RWPE2 (cell line): ENCODE measurements at regions not wholly inside any gene's neighbourhood (a gene's known extent, or its start where the extent isn't known, plus 50 kb on each side); places are given as distances from the start of the nearest gene placed in this dataset.

Source experiments
- ATAC-seq: fragments of 200-7000 bp; cut with Tn5 transposase; 3 replicates; pipeline ENCODE4 v1.9.1; 2021; ENCODE audit warnings: low read depth
- DNase-seq: peaks from one replicate; pipeline ENCODE4 v3.0.0-alpha.2; 2020; ENCODE audit warnings: low spot score
- H3K27ac ChIP-seq: fragments of 450-650 bp; 2 replicates; pipeline ENCODE4 v1.5.1; 2017; ENCODE audit warnings: mild to moderate bottlenecking; ENCODE audit not compliant: poor library complexity, severe bottlenecking
- H3K27me3 ChIP-seq: fragments of 250-450 bp; sonication (Bioruptor Pico); 2 replicates; pipeline ENCODE4 v1.5.1; 2021; ENCODE audit warnings: mild to moderate bottlenecking, moderate library complexity; ENCODE audit not compliant: insufficient read depth, poor library complexity, severe bottlenecking
- H3K36me3 ChIP-seq: fragments of 250-450 bp; sonication (Bioruptor Pico); 2 replicates; pipeline ENCODE4 v1.5.1; 2020; ENCODE audit warnings: low read depth, mild to moderate bottlenecking, moderate library complexity
- H3K4me1 ChIP-seq: fragments of 250-450 bp; sonication (Bioruptor Pico); 2 replicates; pipeline ENCODE4 v1.5.1; 2021; ENCODE audit warnings: mild to moderate bottlenecking, moderate library complexity; ENCODE audit not compliant: insufficient read depth, poor library complexity, severe bottlenecking
- H3K4me3 ChIP-seq: fragments of 250-450 bp; sonication (Bioruptor Pico); 2 replicates; pipeline ENCODE4 v1.5.1; 2021; ENCODE audit warnings: mild to moderate bottlenecking, moderate library complexity; ENCODE audit not compliant: severe bottlenecking
- H3K9me3 ChIP-seq: fragments of 250-450 bp; sonication (Bioruptor Pico); 2 replicates; pipeline ENCODE4 v1.5.1; 2021; ENCODE audit warnings: mild to moderate bottlenecking, moderate library complexity; ENCODE audit not compliant: severe bottlenecking
- TF ChIP-seq, protein P1 (sequence below): fragments of 450-650 bp; IDR thresholded peaks from one replicate; pipeline ENCODE4 v1.5.1; 2017; ENCODE audit warnings: mild to moderate bottlenecking, moderate library complexity; ENCODE audit not compliant: poor library complexity, severe bottlenecking

DNA sequence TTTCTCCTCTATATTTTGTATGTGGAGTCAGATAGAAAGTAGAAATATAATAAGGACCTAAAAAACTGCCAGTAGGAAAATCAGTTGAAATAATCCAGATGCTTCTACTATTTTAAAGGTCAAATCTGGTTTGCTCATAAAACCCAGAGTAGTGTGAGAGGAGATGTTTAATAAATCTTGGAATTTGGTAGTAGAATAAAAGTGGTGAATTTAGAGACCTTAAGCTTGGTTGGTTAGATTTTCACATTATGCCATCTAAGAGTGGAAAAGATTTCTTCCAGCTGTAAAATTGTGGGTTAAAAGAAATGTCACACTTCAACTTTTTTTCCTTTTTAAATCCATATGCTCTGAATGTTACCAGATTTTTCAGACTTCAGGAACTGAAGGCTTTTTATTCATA, 266.4 kb upstream of the GOLIM4 start:
- DNase-seq (no peak), ATAC-seq (no peak)
- Histone ChIP-seq H3K36me3 (no peaks in the 10 kb centered on the region), H3K27ac (no peak overlapping the region), H3K4me1 (no peaks in the 10 kb centered on the region), H3K4me3 (no peak overlapping the region), H3K27me3 (no peaks in the 10 kb centered on the region), H3K9me3 (no peaks in the 10 kb centered on the region)
- TF ChIP-seq, protein P1, sequence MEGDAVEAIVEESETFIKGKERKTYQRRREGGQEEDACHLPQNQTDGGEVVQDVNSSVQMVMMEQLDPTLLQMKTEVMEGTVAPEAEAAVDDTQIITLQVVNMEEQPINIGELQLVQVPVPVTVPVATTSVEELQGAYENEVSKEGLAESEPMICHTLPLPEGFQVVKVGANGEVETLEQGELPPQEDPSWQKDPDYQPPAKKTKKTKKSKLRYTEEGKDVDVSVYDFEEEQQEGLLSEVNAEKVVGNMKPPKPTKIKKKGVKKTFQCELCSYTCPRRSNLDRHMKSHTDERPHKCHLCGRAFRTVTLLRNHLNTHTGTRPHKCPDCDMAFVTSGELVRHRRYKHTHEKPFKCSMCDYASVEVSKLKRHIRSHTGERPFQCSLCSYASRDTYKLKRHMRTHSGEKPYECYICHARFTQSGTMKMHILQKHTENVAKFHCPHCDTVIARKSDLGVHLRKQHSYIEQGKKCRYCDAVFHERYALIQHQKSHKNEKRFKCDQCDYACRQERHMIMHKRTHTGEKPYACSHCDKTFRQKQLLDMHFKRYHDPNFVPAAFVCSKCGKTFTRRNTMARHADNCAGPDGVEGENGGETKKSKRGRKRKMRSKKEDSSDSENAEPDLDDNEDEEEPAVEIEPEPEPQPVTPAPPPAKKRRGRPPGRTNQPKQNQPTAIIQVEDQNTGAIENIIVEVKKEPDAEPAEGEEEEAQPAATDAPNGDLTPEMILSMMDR: no peak

DNA sequence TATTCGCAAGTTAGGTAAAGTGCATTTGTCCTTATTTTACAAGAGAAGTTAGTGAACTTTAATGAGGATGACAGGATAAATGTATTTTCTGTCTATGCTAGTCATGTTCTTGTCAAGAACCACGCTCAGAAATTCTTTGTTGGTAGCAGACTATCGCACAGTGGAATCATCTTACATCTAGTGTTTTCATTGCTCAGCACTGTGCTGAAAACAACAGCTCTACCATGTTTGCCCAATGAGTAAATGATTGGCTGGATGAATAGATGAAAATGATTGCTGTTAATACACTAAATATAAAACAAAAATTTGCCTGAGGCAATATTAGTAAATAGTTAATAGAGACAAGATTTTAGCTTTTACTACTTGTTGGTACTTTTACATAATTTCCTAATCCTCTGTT, 265.3 kb upstream of the GOLIM4 start:
- Histone ChIP-seq H3K4me1 (no peaks in the 10 kb centered on the region), H3K4me3 (no peak overlapping the region), H3K36me3 (no peaks in the 10 kb centered on the region), H3K27me3 (no peaks in the 10 kb centered on the region), H3K9me3 (no peaks in the 10 kb centered on the region), H3K27ac (no peak overlapping the region)
- DNase-seq (no peak), ATAC-seq (no peak)
- TF ChIP-seq, protein P1: no peak

DNA sequence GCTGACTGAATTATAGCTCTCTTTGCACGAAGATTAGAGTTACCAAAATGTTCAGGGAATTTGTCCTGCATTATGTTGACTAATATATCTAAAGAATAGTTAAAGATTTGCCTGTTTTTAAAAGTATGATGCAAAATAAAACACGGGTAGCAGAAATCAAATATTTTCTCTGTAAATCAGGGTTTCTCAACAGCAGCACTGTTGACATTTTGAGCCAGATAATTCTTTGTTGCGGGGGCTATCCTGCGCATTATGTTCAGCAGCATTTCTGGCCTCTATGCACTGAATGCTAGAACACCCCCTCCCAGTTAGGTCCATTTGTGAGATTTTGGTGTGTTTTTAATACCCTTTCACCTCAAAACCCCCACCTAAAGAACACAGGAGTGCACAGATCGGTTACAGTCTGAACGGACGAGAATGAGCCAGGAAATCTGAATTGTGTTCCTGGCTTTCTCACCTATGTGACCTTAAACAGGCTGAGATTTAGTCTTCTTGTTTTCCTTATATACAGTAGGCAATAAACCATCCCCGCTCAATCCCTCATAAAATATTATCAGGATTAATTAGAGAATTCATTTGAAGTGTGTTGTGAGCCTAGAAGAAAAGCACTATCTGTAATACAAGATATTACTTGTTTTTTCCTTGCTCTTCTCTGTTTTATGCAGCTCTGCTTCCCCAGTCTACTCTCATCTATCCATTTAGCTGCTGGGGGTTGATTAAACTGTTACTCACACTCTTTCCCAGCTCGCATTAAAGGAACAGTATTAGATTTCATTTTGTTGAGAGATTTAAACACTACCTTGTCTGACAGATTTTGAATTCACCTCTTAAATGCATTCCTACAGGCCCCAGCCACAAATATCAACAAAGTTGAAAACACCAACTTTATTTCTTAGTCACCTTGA, 247.5 kb upstream of the GOLIM4 start:
- no peaks in the 10 kb centered on the region for H3K27me3 ChIP-seq
- no peak overlapping the region for H3K27ac ChIP-seq
- no peaks in the 10 kb centered on the region for H3K4me1 ChIP-seq
- ATAC-seq (no peak), DNase-seq (no peak)
- TF ChIP-seq, protein P1: no peak
- H3K36me3 ChIP-seq: no peaks in the 10 kb centered on the region
- H3K4me3 ChIP-seq: no peak overlapping the region
- H3K9me3 ChIP-seq: no peaks in the 10 kb centered on the region

DNA sequence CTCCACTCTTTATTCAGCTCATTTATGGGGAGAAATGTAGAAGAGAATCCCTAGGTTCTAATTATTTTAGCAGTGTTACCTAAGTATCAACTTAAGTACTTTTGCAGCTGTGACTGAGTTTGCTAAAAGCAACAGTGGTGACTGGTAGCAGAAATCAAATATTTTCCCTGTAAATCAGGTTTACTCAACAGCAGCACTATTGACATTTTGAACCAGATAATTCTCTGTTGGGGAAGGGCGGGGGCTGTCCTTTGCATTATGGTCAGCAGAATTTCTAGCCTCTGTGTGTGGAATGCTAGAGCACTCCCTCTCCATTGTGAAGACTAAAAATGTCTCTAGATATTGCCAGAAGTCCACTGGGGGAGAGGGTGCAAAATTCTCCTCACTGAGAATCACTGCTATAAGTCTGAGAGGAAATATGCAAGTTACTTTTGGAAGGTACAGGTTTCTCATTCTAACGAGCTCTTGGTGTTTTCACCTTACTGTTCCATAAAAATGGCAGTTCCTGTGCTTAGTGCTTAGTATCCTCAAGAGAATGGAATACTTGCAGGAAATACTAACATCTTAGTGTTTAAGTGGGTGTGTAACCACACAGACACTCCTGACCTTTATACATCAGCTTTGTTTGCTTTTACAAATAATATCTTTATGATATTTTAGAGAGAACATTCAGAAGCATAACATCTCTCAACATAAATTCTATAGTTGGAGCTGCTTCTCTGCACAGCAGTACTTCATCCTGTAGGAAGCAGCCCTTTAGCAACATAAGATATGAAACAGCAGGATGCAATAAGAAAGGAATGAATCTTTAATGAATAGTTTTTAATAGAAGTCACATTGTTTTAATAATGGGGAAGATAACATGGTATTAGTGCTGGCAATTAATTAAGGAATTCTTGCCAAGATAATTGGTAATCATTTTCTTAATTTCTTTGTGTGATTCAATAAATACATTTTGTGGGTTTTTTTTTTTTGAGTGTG, 246.5 kb upstream of the GOLIM4 start:
- no peaks in the 10 kb centered on the region for H3K4me1 ChIP-seq
- ATAC-seq (no peak), DNase-seq (no peak)
- H3K36me3 ChIP-seq: no peaks in the 10 kb centered on the region
- H3K4me3 ChIP-seq: no peak overlapping the region
- H3K27ac ChIP-seq: no peak overlapping the region
- no peaks in the 10 kb centered on the region for H3K9me3 ChIP-seq
- no peaks in the 10 kb centered on the region for H3K27me3 ChIP-seq
- TF ChIP-seq, protein P1: no peak
